GM12875 (cell line): ENCODE measurements at regions not wholly inside any gene's neighbourhood (a gene's known extent, or its start where the extent isn't known, plus 50 kb on each side); places are given as distances from the start of the nearest gene placed in this dataset.

Source experiments
- H3K4me3 ChIP-seq: one replicate; pipeline ENCODE4 v1.5.1; 2011; ENCODE audit warnings: low read depth, low read length, control low read depth
- CTCF ChIP-seq: IDR thresholded peaks from 2 replicates; pipeline ENCODE4 v1.5.1; 2011; ENCODE audit warnings: low read depth, mild to moderate bottlenecking, control low read depth, inconsistent platforms, low read length, moderate library complexity, borderline replicate concordance; ENCODE audit not compliant: insufficient read depth

- TF ChIP-seq CTCF = no peak
- H3K4me3 ChIP-seq = no peak overlapping the region
Observed at GRCh38 chr10:42932735-42933447, 144.0 kb upstream of the RET start.

- H3K4me3 ChIP-seq = no peak overlapping the region
- TF ChIP-seq CTCF = no peak
Observed at GRCh38 chr10:42933448-42934340, 143.2 kb upstream of the RET start.

- H3K4me3 ChIP-seq = no peak overlapping the region
Observed at GRCh38 chr10:42934351-42934811, 142.5 kb upstream of the RET start.

GRCh38 chr10:42934842-42935241 is 142.0 kb upstream of the RET start:
- H3K4me3 ChIP-seq = no peak overlapping the region
- TF ChIP-seq CTCF = no peak

More at GRCh38 chr10:42934351-42934811, 142.5 kb upstream of the RET start:
- TF ChIP-seq CTCF = no peak

GRCh38 chr10:42935466-42935865 is 141.4 kb upstream of the RET start:
- no peak for TF ChIP-seq CTCF
- no peak overlapping the region for H3K4me3 ChIP-seq

- no peak overlapping the region for H3K4me3 ChIP-seq
- no peak for TF ChIP-seq CTCF
Observed at GRCh38 chr10:42936580-42936979, 140.3 kb upstream of the RET start.
